SK-N-MC (cell line): ENCODE measurements at regions not wholly inside any gene's neighbourhood (a gene's known extent, or its start where the extent isn't known, plus 50 kb on each side); places are given as distances from the start of the nearest gene placed in this dataset.

Source experiments
- DNase-seq: peaks from one replicate; pipeline ENCODE4 v3.0.0-alpha.2; 2011; ENCODE audit warnings: low read depth, low spot score
- H3K27ac ChIP-seq: fragments of 200-600 bp; sonication (generic); 2 replicates; pipeline ENCODE4 v1.5.1; 2016; ENCODE audit warnings: mixed run types
- H3K36me3 ChIP-seq: fragments of 200-600 bp; sonication (generic); 2 replicates; pipeline ENCODE4 v1.6.1; 2017; ENCODE audit warnings: antibody characterized with exemption, low read length, mixed read lengths; ENCODE audit not compliant: insufficient read depth
- H3K4me3 ChIP-seq: fragments of 200-600 bp; sonication (generic); 2 replicates; pipeline ENCODE4 v1.5.1; 2016
- H3K9ac ChIP-seq: fragments of 200-600 bp; sonication (generic); 2 replicates; pipeline ENCODE4 v1.8.0; 2017; ENCODE audit warnings: mixed run types, mixed read lengths; ENCODE audit not compliant: insufficient read length
- H3K9me3 ChIP-seq: fragments of 200-600 bp; sonication (generic); 2 replicates; pipeline ENCODE4 v1.6.1; 2017; ENCODE audit warnings: low read depth, mild to moderate bottlenecking, antibody characterized with exemption, low read length, moderate library complexity, mixed read lengths
- EZH2 ChIP-seq: fragments of 200-600 bp; sonication (generic); IDR thresholded peaks from one replicate; pipeline ENCODE4 v1.6.1; 2017; ENCODE audit warnings: antibody characterized with exemption
- FOXP2 ChIP-seq: optimal IDR thresholded peaks from 2 replicates; pipeline ENCODE3; 2011; ENCODE audit warnings: mild to moderate bottlenecking, moderate library complexity; ENCODE audit not compliant: insufficient read depth; ENCODE audit errors: extremely low read length, control extremely low read depth
- POLR2AphosphoS5 ChIP-seq: IDR thresholded peaks from 2 replicates; pipeline ENCODE4 v1.6.1; 2012; ENCODE audit warnings: mild to moderate bottlenecking, low read depth, low read length, borderline replicate concordance

DNA sequence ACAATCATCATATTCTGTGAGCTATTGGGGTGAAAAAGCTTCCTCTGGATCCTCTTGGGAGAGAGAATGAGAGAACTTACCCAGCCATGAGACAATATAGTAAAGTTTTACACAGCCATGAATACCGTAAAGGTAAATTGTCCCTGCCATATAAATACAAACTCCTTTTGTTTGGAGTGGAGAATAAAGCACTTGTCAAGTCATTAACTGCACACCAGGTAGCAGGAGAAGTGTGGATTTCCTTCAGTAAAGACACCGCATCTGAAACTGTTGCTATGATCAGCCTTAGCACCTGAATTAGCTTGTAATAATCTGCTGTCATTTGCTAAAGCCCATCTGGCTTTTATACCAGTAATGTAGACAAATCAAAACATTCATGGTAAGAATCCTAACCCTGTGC lies 336.6 kb upstream of the SLCO3A1 start:
- Histone ChIP-seq H3K36me3 (no peaks in the 10 kb centered on the region), H3K4me3 (no peak overlapping the region), H3K9ac (no peak overlapping the region), H3K9me3 (no peaks in the 10 kb centered on the region), H3K27ac (no peak overlapping the region)
- DNase-seq = no peak
- no peak for TF ChIP-seq FOXP2
- TF ChIP-seq EZH2 = no peak
- no peak for TF ChIP-seq POLR2AphosphoS5

- no peak overlapping the region for H3K27ac ChIP-seq
- no peak for DNase-seq
- no peak for TF ChIP-seq EZH2
- TF ChIP-seq POLR2AphosphoS5 = no peak
- no peak for TF ChIP-seq FOXP2
- H3K9me3 ChIP-seq = no peaks in the 10 kb centered on the region
- H3K9ac ChIP-seq = no peak overlapping the region
- no peak overlapping the region for H3K4me3 ChIP-seq
- H3K36me3 ChIP-seq = no peaks in the 10 kb centered on the region
Measured at GRCh38 chr15:91517491-91518200, 335.9 kb upstream of the SLCO3A1 start.

- TF ChIP-seq POLR2AphosphoS5 = no peak
- TF ChIP-seq EZH2 = no peak
- no peak for TF ChIP-seq FOXP2
- Histone ChIP-seq H3K9ac (no peak overlapping the region), H3K9me3 (no peaks in the 10 kb centered on the region), H3K4me3 (no peak overlapping the region), H3K27ac (no peak overlapping the region), H3K36me3 (no peaks in the 10 kb centered on the region)
- no peak for DNase-seq
Measured at GRCh38 chr15:91520850-91521249, 332.7 kb upstream of the SLCO3A1 start.

- Histone ChIP-seq H3K27ac (no peak overlapping the region), H3K9me3 (no peaks in the 10 kb centered on the region), H3K9ac (no peak overlapping the region), H3K4me3 (no peak overlapping the region), H3K36me3 (no peaks in the 10 kb centered on the region)
- no peak for DNase-seq
- TF ChIP-seq POLR2AphosphoS5 = no peak
- no peak for TF ChIP-seq EZH2
- TF ChIP-seq FOXP2 = no peak
Measured at GRCh38 chr15:91521548-91521947, 332.0 kb upstream of the SLCO3A1 start.

DNA sequence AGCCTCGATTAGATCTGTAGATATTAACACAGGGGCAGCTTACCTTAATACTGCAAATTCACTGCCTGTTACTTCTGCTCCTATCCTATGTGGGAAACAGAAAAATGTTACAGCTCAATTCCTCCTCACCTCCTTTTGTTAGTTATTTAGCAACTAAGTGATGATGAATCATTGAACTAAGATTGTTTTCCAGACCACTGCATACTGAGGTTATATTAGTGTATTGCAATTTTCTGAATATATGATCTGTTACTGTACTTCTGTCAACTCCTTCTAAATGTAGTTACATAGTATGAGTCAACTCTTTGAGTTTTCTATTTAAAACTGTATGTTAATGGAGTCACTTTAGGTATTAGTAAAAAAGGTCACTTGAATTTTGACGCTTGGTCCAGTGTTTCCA lies 331.5 kb upstream of the SLCO3A1 start:
- DNase-seq = no peak
- no peak for TF ChIP-seq EZH2
- TF ChIP-seq POLR2AphosphoS5 = no peak
- no peaks in the 10 kb centered on the region for H3K9me3 ChIP-seq
- no peak overlapping the region for H3K9ac ChIP-seq
- H3K27ac ChIP-seq = no peak overlapping the region
- H3K36me3 ChIP-seq = no peaks in the 10 kb centered on the region
- no peak overlapping the region for H3K4me3 ChIP-seq

DNA sequence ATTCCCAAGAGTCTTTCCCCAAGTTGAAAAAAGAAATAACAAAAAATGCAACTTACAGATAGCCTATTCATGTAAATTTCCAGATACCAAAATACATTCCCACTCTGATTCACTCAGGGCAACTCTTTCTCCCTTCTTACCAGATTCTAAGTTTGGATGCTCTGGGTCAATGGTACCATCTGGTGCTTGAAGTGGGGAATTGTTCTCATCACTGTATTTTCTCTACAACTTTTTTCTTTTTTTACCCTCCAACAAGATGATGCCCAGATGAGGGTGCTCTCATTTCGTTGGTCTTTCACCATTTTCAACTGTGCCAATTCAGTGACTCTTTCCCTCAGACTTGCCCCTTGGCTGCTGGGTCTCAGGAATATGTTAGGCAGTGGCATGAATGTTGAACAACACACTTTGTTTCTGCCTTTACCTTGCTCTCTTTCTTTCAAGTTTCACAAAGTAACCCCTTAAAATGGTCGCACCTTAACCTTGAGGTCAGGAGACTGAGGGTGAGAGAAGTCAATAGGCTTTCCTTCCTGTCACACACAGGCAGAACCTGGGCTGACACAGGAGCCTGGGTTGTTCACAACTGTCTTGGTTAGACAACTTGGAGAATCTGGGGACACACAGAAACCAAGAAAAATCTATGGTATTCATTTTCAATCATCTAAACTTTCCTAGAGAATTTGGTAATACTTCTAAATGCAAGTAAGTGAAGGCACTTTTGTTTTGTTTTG lies 330.7 kb upstream of the SLCO3A1 start:
- no peak overlapping the region for H3K9ac ChIP-seq
- no peak overlapping the region for H3K4me3 ChIP-seq
- no peak for DNase-seq
- TF ChIP-seq POLR2AphosphoS5 (no peak), FOXP2 (no peak), EZH2 (no peak)
- no peak overlapping the region for H3K27ac ChIP-seq
- no peaks in the 10 kb centered on the region for H3K36me3 ChIP-seq
- no peaks in the 10 kb centered on the region for H3K9me3 ChIP-seq

DNA sequence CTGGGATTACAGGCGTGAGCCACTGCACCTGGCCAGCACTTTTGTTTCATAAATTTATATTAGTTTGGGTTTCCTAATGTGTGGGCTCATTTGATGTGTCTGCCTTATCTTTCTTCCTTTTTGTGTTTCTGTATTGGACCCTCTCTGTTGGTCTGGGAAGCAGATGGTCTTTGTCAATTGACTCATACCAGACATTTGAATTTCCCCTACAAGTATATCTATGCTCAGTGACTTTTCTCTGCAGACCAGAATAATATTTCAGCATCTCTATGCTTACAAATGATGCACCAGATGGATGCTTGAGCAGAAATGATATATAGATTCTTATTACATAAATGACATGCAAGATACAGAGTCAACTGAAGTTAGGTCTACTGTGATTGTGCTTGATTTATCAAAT lies 329.9 kb upstream of the SLCO3A1 start:
- no peak overlapping the region for H3K27ac ChIP-seq
- no peaks in the 10 kb centered on the region for H3K9me3 ChIP-seq
- TF ChIP-seq POLR2AphosphoS5 = no peak
- no peak for TF ChIP-seq FOXP2
- TF ChIP-seq EZH2 = no peak
- DNase-seq = no peak
- no peaks in the 10 kb centered on the region for H3K36me3 ChIP-seq
- H3K9ac ChIP-seq = no peak overlapping the region
- no peak overlapping the region for H3K4me3 ChIP-seq

- TF ChIP-seq EZH2 = no peak
- TF ChIP-seq POLR2AphosphoS5 = no peak
- TF ChIP-seq FOXP2 = no peak
- H3K4me3 ChIP-seq = no peak overlapping the region
- no peak for DNase-seq
- H3K9me3 ChIP-seq = no peaks in the 10 kb centered on the region
- H3K9ac ChIP-seq = no peak overlapping the region
- H3K36me3 ChIP-seq = no peaks in the 10 kb centered on the region
- no peak overlapping the region for H3K27ac ChIP-seq
Measured at GRCh38 chr15:91524534-91524933, 329.0 kb upstream of the SLCO3A1 start.

- no peak for TF ChIP-seq FOXP2
- no peak overlapping the region for H3K4me3 ChIP-seq
Measured at GRCh38 chr15:91525751-91526150, 327.8 kb upstream of the SLCO3A1 start.

More at GRCh38 chr15:91525751-91526150, 327.8 kb upstream of the SLCO3A1 start:
- H3K9me3 ChIP-seq = no peaks in the 10 kb centered on the region
- DNase-seq = no peak
- H3K27ac ChIP-seq = no peak overlapping the region
- no peaks in the 10 kb centered on the region for H3K36me3 ChIP-seq
- no peak overlapping the region for H3K9ac ChIP-seq
